ENCODE measurements at regions not wholly inside any gene's neighbourhood (a gene's known extent, or its start where the extent isn't known, plus 50 kb on each side); places are given as distances from the start of the nearest gene placed in this dataset.

GRCh38 chr7:92992932-92993331, 124.8 kb downstream of the SAMD9 start:
- TF ChIP-seq EZH2 (IDR thresholded peaks at IDR 0.05; ENCODE audit: borderline replicate concordance, insufficient read depth, low read depth, low read length, poor library complexity, severe bottlenecking) (no peak), CTCF (IDR thresholded peaks at IDR 0.05) (no peak)
- Mint-ChIP-seq H3K4me1 (no peaks in the 10 kb centered on the region), H3K27ac (no peak overlapping the region), H3K9me3 (ENCODE audit: insufficient read depth) (no peaks in the 10 kb centered on the region), H3K4me3 (no peak overlapping the region), H3K27me3 (peaks cover 4% of the 10 kb centered on the region)
- Histone ChIP-seq H2AFZ (ENCODE audit: insufficient read depth, low read depth, low read length, poor library complexity, severe bottlenecking) (no peak overlapping the region), H3K4me1 (ENCODE audit: control insufficient read depth in 2 of 2, insufficient read depth in 2 of 2, low read length in 2 of 2) (no peaks in the 10 kb centered on the region), H4K20me1 (ENCODE audit: control insufficient read depth, insufficient read depth, low read length, poor library complexity, severe bottlenecking) (no peaks in the 10 kb centered on the region), H3K27me3 (replicated peaks in 1 of 4; ENCODE audit: control extremely low read depth in 1 of 4, control insufficient read depth in 3 of 4, insufficient read depth in 4 of 4, low read length in 3 of 4) (no peaks in the 10 kb centered on the region), H3K4me2 (replicated peaks; ENCODE audit: low read depth, low read length, poor library complexity, severe bottlenecking) (no peak overlapping the region), H3K79me2 (ENCODE audit: control insufficient read depth, insufficient read depth, low read length) (no peaks in the 10 kb centered on the region), H3K9me3 (ENCODE audit: control extremely low read depth in 1 of 3, control insufficient read depth in 2 of 3, insufficient read depth in 1 of 3, low read length in 2 of 3) (no peaks in the 10 kb centered on the region), H3K9ac (ENCODE audit: low read length) (no peak overlapping the region), H3K27ac (ENCODE audit: low read length in 2 of 2) (no peak overlapping the region), H3K4me3 (ENCODE audit: control extremely low read depth in 1 of 5, extremely low read depth in 1 of 5, insufficient read depth in 1 of 5, low read depth in 2 of 5, low read length in 4 of 5) (no peak overlapping the region), H3K36me3 (replicated peaks in 1 of 2; ENCODE audit: control extremely low read depth in 1 of 2, control insufficient read depth in 1 of 2, extremely low read depth in 1 of 2, insufficient read depth in 2 of 2, low read length in 1 of 2) (no peaks in the 10 kb centered on the region)
- WGBS (ENCODE audit: insufficient coverage): no CpG with 5 or more reads among the region's 1 CpG
- intact Hi-C loops (cut with micrococcal nuclease): no loop called here
- DNase-seq: no peak
- no peak for ATAC-seq (ENCODE audit: low read depth)
- POLR2A ChIA-PET: no interaction called here
- CTCF ChIA-PET: no interaction called here

- WGBS (ENCODE audit: insufficient coverage): 71% methylated on average over 1 of the region's 3 CpGs
- H3K79me2 ChIP-seq (ENCODE audit: control insufficient read depth, insufficient read depth, low read length): no peaks in the 10 kb centered on the region
- no peak for ATAC-seq (ENCODE audit: low read depth)
- Mint-ChIP-seq H3K9me3 (ENCODE audit: insufficient read depth) (no peaks in the 10 kb centered on the region), H3K4me3 (no peak overlapping the region), H3K27me3 (peaks cover 7% of the 10 kb centered on the region), H3K4me1 (no peaks in the 10 kb centered on the region), H3K27ac (no peak overlapping the region)
- TF ChIP-seq EZH2 (IDR thresholded peaks at IDR 0.05; ENCODE audit: borderline replicate concordance, insufficient read depth, low read depth, low read length, poor library complexity, severe bottlenecking) (no peak), CTCF (IDR thresholded peaks at IDR 0.05) (no peak)
- no peak overlapping the region for H3K4me2 ChIP-seq (replicated peaks; ENCODE audit: low read depth, low read length, poor library complexity, severe bottlenecking)
- no peaks in the 10 kb centered on the region for H3K36me3 ChIP-seq (replicated peaks in 1 of 2; ENCODE audit: control extremely low read depth in 1 of 2, control insufficient read depth in 1 of 2, extremely low read depth in 1 of 2, insufficient read depth in 2 of 2, low read length in 1 of 2)
- intact Hi-C loops (cut with micrococcal nuclease): no loop called here
- CTCF ChIA-PET: no interaction called here
- H3K27ac ChIP-seq (ENCODE audit: low read length in 2 of 2): no peak overlapping the region
- no peak overlapping the region for H2AFZ ChIP-seq (ENCODE audit: insufficient read depth, low read depth, low read length, poor library complexity, severe bottlenecking)
- no peak for DNase-seq
- no peaks in the 10 kb centered on the region for H4K20me1 ChIP-seq (ENCODE audit: control insufficient read depth, insufficient read depth, low read length, poor library complexity, severe bottlenecking)
- no peaks in the 10 kb centered on the region for H3K4me1 ChIP-seq (ENCODE audit: control insufficient read depth in 2 of 2, insufficient read depth in 2 of 2, low read length in 2 of 2)
- H3K9ac ChIP-seq (ENCODE audit: low read length): no peak overlapping the region
- H3K27me3 ChIP-seq (replicated peaks in 1 of 4; ENCODE audit: control extremely low read depth in 1 of 4, control insufficient read depth in 3 of 4, insufficient read depth in 4 of 4, low read length in 3 of 4): no peaks in the 10 kb centered on the region
- H3K4me3 ChIP-seq (ENCODE audit: control extremely low read depth in 1 of 5, extremely low read depth in 1 of 5, insufficient read depth in 1 of 5, low read depth in 2 of 5, low read length in 4 of 5): no peak overlapping the region
- POLR2A ChIA-PET: no interaction called here
- H3K9me3 ChIP-seq (ENCODE audit: control extremely low read depth in 1 of 3, control insufficient read depth in 2 of 3, insufficient read depth in 1 of 3, low read length in 2 of 3): no peaks in the 10 kb centered on the region
These were observed 125.3 kb downstream of the SAMD9 start for GRCh38 chr7:92992483-92992882.

Measured in B cell (primary cell).